HFFc6 (cell line): ENCODE measurements at regions not wholly inside any gene's neighbourhood (a gene's known extent, or its start where the extent isn't known, plus 50 kb on each side); places are given as distances from the start of the nearest gene placed in this dataset.

ENCODE experiments used
- DNase-seq: peaks from one replicate; pipeline ENCODE4 v3.0.0-alpha.2; 2018
- H3K27ac Mint-ChIP-seq: 2 replicates; pipeline ENCODE4 v1.8.0; 2020; ENCODE audit warnings: mild to moderate bottlenecking, mixed read lengths
- H3K27me3 Mint-ChIP-seq: 2 replicates; pipeline ENCODE4 v1.8.0; 2021; ENCODE audit warnings: mild to moderate bottlenecking, moderate library complexity, mixed read lengths; ENCODE audit not compliant: insufficient read depth
- H3K36me3 Mint-ChIP-seq: 2 replicates; pipeline ENCODE4 v1.8.0; 2021; ENCODE audit warnings: low read depth, mixed read lengths
- H3K4me1 Mint-ChIP-seq: 2 replicates; pipeline ENCODE4 v1.8.0; 2020; ENCODE audit warnings: low read depth, mixed read lengths
- H3K4me3 Mint-ChIP-seq: 2 replicates; pipeline ENCODE4 v1.8.0; 2020; ENCODE audit warnings: mild to moderate bottlenecking, moderate library complexity, mixed read lengths
- H3K9me3 Mint-ChIP-seq: 2 replicates; pipeline ENCODE4 v1.8.0; 2020; ENCODE audit warnings: mild to moderate bottlenecking, mixed read lengths
- TF ChIP-seq, protein P1 (sequence below): fragments of 200-600 bp; sonication (generic); IDR thresholded peaks from 2 replicates; pipeline ENCODE4 v1.5.0; 2021; ENCODE audit warnings: antibody characterized with exemption, mild to moderate bottlenecking

DNA sequence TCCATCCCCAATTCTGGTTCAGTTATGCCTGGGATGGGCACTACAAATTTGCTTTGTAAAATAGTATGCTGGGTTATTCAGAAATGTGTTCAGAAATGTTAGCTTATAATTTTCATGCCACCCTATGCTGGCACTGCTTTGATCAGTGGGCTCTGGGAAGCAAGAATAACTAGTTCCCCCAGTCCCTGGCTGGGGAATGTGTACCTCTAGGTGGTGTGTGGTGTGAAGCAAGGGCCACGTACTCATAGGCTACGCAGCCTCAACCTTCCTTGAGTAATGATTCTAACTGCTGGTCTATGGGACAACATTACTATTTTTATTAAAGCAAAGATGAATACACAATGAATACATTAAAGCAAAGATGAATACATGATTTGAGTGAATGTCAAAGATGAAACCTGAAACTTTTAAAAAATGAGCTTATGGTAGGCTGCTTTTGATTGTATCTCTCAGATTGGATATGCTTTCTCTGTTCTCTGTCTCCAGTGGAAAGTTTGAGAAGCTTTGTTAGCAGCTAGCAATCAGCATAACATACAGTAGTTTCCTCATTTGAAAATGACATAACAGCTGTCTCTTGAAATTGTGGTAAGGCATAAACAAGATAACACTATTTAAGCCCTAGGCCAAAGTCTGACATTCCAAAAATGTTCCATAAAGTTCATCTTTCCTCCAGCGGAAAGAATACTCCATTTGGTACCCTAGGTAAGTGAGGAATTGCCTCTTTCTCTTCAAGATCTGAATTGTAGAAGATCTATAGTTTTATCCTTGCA lies 174.7 kb upstream of the NFIB start:
- no peaks in the 10 kb centered on the region for H3K36me3 Mint-ChIP-seq
- no peak for DNase-seq
- no peaks in the 10 kb centered on the region for H3K4me1 Mint-ChIP-seq
- TF ChIP-seq, protein P1, sequence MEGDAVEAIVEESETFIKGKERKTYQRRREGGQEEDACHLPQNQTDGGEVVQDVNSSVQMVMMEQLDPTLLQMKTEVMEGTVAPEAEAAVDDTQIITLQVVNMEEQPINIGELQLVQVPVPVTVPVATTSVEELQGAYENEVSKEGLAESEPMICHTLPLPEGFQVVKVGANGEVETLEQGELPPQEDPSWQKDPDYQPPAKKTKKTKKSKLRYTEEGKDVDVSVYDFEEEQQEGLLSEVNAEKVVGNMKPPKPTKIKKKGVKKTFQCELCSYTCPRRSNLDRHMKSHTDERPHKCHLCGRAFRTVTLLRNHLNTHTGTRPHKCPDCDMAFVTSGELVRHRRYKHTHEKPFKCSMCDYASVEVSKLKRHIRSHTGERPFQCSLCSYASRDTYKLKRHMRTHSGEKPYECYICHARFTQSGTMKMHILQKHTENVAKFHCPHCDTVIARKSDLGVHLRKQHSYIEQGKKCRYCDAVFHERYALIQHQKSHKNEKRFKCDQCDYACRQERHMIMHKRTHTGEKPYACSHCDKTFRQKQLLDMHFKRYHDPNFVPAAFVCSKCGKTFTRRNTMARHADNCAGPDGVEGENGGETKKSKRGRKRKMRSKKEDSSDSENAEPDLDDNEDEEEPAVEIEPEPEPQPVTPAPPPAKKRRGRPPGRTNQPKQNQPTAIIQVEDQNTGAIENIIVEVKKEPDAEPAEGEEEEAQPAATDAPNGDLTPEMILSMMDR: no peak
- 0 out of 2 replicates have a peak, but pooled peaks cover 1% of the 10 kb centered on the region for H3K27me3 Mint-ChIP-seq
- no peak overlapping the region for H3K27ac Mint-ChIP-seq
- no peaks in the 10 kb centered on the region for H3K9me3 Mint-ChIP-seq
- H3K4me3 Mint-ChIP-seq: no peak overlapping the region

DNA sequence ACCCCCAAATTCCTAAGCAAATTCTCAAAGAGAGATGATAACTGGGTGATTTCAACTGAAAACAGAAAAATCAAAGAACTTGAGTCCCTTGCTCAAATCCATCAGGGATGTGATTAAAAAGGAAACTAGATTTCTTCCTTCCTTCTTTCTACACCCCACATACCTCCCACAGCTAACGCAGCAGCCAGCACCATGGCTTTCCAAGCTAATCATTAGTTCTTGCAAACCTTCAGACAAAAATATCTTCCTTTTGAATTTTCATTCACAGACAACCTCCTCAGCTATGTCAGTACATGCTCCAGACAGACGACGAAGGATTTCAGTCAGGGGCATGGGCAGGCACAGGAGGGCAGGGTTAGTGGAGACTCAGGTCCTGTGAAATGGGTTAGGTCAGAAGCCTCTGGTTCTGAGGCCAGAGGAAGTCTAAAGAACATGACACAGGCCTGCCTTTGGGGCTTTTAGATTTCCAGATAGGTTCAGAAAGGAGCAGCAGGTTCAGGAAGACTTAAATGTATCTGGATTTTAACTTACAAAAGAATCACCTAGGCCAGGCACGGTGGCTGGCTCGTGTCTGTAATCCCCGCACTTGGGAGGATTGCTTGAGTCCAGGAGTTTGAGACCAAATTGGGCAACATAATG lies 173.7 kb upstream of the NFIB start:
- H3K27me3 Mint-ChIP-seq: no peaks in the 10 kb centered on the region
- no peak overlapping the region for H3K27ac Mint-ChIP-seq
- no peaks in the 10 kb centered on the region for H3K9me3 Mint-ChIP-seq
- no peak overlapping the region for H3K4me3 Mint-ChIP-seq
- H3K36me3 Mint-ChIP-seq: no peaks in the 10 kb centered on the region
- DNase-seq: no peak
- no peaks in the 10 kb centered on the region for H3K4me1 Mint-ChIP-seq
- TF ChIP-seq, protein P1: no peak

DNA sequence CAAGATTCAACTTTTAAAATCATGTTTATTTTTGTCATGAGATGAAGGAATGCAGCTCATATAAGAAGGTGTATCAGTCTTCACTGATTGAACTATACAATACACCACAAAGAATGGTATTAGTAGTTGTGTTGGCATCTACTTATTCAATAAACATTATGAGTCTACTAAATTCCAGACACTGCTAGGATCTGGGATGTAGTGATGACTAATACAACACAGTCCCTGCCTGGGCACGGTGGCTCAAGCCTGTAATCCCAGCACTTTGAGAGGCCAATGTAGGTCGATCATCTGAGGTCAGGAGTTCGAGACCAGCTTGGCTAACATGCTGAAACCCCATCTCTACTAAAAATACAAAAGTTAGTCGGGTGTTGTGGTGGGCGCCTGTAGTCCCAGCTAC lies 171.4 kb upstream of the NFIB start:
- Mint-ChIP-seq H3K4me3 (no peak overlapping the region), H3K4me1 (no peaks in the 10 kb centered on the region), H3K27ac (no peak overlapping the region), H3K36me3 (no peaks in the 10 kb centered on the region), H3K9me3 (no peaks in the 10 kb centered on the region), H3K27me3 (peaks cover 2% of the 10 kb centered on the region; the same call in 1 of the 2 replicates)
- TF ChIP-seq, protein P1: no peak
- no peak for DNase-seq

DNA sequence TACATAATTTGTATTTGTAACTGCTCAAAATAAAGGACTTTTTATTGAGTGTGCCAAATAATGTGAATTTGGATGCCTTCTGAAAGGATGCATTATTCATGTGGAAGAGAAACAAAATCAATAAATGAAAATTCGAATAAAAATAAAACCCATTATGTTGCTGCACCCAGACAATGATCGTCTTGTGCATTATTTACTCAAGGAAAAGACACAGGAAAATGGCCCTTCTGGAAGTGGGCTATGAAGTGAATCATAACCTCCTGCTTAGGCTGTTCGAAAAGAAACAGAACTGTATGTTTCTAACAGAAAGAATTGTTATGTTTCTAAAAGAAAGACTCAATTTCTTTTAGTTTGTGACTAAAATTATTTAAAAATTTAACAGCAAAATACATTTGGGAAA lies 168.9 kb upstream of the NFIB start:
- TF ChIP-seq, protein P1: no peak
- DNase-seq: no peak
- no peaks in the 10 kb centered on the region for H3K36me3 Mint-ChIP-seq
- no peak overlapping the region for H3K27ac Mint-ChIP-seq
- H3K4me1 Mint-ChIP-seq: no peaks in the 10 kb centered on the region
- no peaks in the 10 kb centered on the region for H3K9me3 Mint-ChIP-seq
- peaks cover 4% of the 10 kb centered on the region; the same call in 1 of the 2 replicates for H3K27me3 Mint-ChIP-seq
- H3K4me3 Mint-ChIP-seq: no peak overlapping the region

DNA sequence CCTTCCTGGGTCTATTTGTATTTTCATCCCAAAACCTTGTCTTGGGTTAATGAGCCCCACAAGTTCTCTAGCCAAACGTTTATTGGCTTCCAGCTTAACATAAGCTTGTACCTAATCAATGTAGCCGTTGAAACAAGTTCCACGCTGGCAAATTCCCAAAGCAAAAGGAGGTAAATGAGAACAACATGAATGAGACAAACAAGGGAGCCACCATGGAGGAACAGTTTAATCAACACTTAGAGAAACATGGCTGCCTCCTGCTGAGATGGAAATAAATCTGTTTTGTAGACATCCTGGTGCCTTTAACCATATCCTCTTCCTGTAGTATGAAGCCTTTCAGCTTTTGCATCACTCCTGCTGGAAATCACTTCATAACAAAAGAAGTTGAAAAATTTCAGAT lies 166.6 kb upstream of the NFIB start:
- H3K9me3 Mint-ChIP-seq: no peaks in the 10 kb centered on the region
- H3K27ac Mint-ChIP-seq: no peak overlapping the region
- DNase-seq: no peak
- H3K27me3 Mint-ChIP-seq: peaks cover 8% of the 10 kb centered on the region
- H3K4me1 Mint-ChIP-seq: no peaks in the 10 kb centered on the region
- H3K36me3 Mint-ChIP-seq: no peaks in the 10 kb centered on the region
- TF ChIP-seq, protein P1: no peak
- H3K4me3 Mint-ChIP-seq: no peak overlapping the region
